Left colon (tissue), 2 donors: ENCODE measurements at regions not wholly inside any gene's neighbourhood (a gene's known extent, or its start where the extent isn't known, plus 50 kb on each side); places are given as distances from the start of the nearest gene placed in this dataset.

Experiments
- ATAC-seq: fragments of 200-7000 bp; cut with Tn5 transposase; one replicate; pipeline ENCODE4 v1.9.1; 2020; ENCODE audit warnings: mild to moderate bottlenecking, moderate library complexity
- DNase-seq, 2 donors: peaks; one replicate each; pipeline ENCODE4 v3.0.0-alpha.2; 2020
- intact Hi-C, 2 donors: fragments of 100-400 bp; cut with DNase I in 1 of 2; cut with micrococcal nuclease in 1 of 2; formaldehyde crosslinking; loops; one replicate each; pipeline versions ENCODE4 v1.11.2 to v1.14.0; 2022; cut with DNase I, micrococcal nuclease
- donor health status: DM: no; HTN: no; CAD: no.
- donor health status: DM: yes; HTN: yes; CAD: no.

- DNase-seq (no peak), ATAC-seq (no peak)
- intact Hi-C loops = no loop called here
Observed at GRCh38 chr12:66066137-66066928, 64.2 kb downstream of the LLPH start.

- DNase-seq = no peak
- intact Hi-C loops = no loop called here
- no peak for ATAC-seq
Observed at GRCh38 chr12:66065641-66066136, 64.9 kb downstream of the LLPH start.

GRCh38 chr12:66065150-66065549 is 65.4 kb downstream of the LLPH start:
- ATAC-seq (no peak), DNase-seq (no peak)
- intact Hi-C loops = no loop called here

- no peak for DNase-seq
- ATAC-seq = no peak
- intact Hi-C loops = no loop called here
Observed at GRCh38 chr12:66063916-66064315, 66.6 kb downstream of the LLPH start.

GRCh38 chr12:66062290-66062625 is 68.3 kb downstream of the LLPH start:
- DNase-seq (no peak), ATAC-seq (no peak)
- intact Hi-C loops = no loop called here

GRCh38 chr12:66061557-66062289 is 68.8 kb downstream of the LLPH start:
- ATAC-seq (peak; percentile 56), DNase-seq (no peak)
- intact Hi-C loops = no loop called here

GRCh38 chr12:66061076-66061475 is 69.5 kb downstream of the LLPH start:
- intact Hi-C loops = no loop called here
- no peak for ATAC-seq
- no peak for DNase-seq

GRCh38 chr12:66060163-66060907 is 70.2 kb downstream of the LLPH start:
- intact Hi-C loops = no loop called here
- DNase-seq (no peak), ATAC-seq (peak; percentile 77)

GRCh38 chr12:66059666-66060065 is 70.9 kb downstream of the LLPH start:
- ATAC-seq (no peak), DNase-seq (no peak)
- intact Hi-C loops = no loop called here

- intact Hi-C loops = no loop called here
- ATAC-seq (no peak), DNase-seq (no peak)
Observed at GRCh38 chr12:66058554-66058953, 72.0 kb downstream of the LLPH start.

- intact Hi-C loops = no loop called here
- no peak for ATAC-seq
- no peak for DNase-seq
Observed at GRCh38 chr12:66055837-66056319, 74.7 kb downstream of the LLPH start.

- no peak for ATAC-seq
- intact Hi-C loops = no loop called here
- DNase-seq = no peak
Observed at GRCh38 chr12:66052988-66053615, 77.4 kb downstream of the LLPH start.

GRCh38 chr12:66051361-66051760 is 79.2 kb downstream of the LLPH start:
- DNase-seq = no peak
- intact Hi-C loops = no loop called here
- no peak for ATAC-seq

- intact Hi-C loops = no loop called here
- DNase-seq (no peak), ATAC-seq (no peak)
Observed at GRCh38 chr12:66050610-66051009, 79.9 kb downstream of the LLPH start.

GRCh38 chr12:66050283-66050576 is 80.3 kb downstream of the LLPH start:
- ATAC-seq = no peak
- DNase-seq = no peak
- intact Hi-C loops = no loop called here

GRCh38 chr12:66049538-66050282 is 80.8 kb downstream of the LLPH start:
- ATAC-seq = peak; percentile 31
- no peak for DNase-seq
- intact Hi-C loops = no loop called here

GRCh38 chr12:66048835-66049537 is 81.6 kb downstream of the LLPH start:
- ATAC-seq = no peak
- intact Hi-C loops = no loop called here
- DNase-seq = no peak

GRCh38 chr12:66048218-66048834 is 82.2 kb downstream of the LLPH start:
- DNase-seq (peak; percentile 26 to 58), ATAC-seq (peak; percentile 93)
- intact Hi-C loops = no loop called here
